Lung microvascular endothelial cell (primary cell): ENCODE measurements at regions not wholly inside any gene's neighbourhood (a gene's known extent, or its start where the extent isn't known, plus 50 kb on each side); places are given as distances from the start of the nearest gene placed in this dataset.
A peak's percentile ranks its signal among the peaks of the same experiment; 100 is the strongest.
"Not testable (repeated sequence)": the region's sequence is repeated elsewhere in the genome, so short reads cannot be mapped to it uniquely, and the experiment has no call there.

Experiments
- DNase-seq, 2 donors: peaks; one replicate each; pipeline versions ENCODE4 v3.0.0 to v3.0.0-alpha.2; 2010; ENCODE audit warnings: low read depth in 2 of 2

DNA sequence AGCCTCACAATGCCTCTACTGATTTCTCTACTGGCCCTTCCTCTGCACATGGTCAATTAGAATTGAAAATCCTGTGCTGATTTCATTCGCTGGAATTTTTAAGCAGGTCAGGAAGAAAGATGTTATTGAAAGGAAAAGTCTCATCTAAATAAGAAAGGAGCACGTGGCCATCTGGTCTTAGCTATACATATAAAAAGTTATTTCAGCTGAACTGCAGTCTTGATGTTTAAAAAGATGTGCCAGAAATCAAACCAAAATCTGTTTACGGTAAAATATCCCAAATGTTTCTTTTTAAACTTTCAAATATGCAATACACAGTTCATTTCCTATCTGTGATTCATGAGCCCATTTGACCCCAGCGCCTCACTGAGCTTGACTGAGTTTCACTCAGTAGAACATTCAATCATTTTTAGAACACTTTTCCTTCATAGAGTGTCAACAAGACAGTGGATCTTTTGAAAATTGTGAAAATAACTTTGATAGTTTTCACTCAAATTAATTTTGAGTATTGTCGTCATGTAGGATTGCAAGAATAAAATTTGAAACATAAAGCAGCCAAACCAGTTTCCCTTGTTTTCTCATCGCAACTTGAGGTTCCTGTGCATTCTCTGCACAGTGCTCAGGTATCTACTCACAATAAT lies 293.6 kb downstream of the PTPRC start:
- peak; percentile 64 to 73 for DNase-seq

- DNase-seq: no peak
Measured at GRCh38 chr1:198933515-198934222, 294.8 kb downstream of the PTPRC start.

- DNase-seq: no peak
Measured at GRCh38 chr1:198934426-198934825, 295.6 kb downstream of the PTPRC start.

DNA sequence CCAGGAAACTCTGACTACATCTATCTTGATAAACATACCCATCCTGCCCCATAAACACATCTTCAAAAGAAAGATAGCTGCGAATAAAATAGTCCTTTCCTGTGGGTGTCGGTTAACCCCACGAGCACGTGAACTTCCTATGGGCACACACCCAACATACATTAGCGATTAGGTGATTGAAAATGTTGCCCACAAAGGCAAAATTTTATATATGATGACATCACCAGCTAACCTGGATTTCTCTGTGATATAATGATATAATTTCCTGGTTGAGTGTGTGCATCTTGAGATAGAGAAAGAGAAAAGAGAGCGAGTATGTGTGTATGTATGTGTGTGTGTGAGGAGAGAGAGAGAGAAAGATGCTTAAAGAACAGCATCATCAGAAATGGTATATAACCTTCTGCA lies 296.1 kb downstream of the PTPRC start:
- peak; percentile 77 to 90 for DNase-seq

DNA sequence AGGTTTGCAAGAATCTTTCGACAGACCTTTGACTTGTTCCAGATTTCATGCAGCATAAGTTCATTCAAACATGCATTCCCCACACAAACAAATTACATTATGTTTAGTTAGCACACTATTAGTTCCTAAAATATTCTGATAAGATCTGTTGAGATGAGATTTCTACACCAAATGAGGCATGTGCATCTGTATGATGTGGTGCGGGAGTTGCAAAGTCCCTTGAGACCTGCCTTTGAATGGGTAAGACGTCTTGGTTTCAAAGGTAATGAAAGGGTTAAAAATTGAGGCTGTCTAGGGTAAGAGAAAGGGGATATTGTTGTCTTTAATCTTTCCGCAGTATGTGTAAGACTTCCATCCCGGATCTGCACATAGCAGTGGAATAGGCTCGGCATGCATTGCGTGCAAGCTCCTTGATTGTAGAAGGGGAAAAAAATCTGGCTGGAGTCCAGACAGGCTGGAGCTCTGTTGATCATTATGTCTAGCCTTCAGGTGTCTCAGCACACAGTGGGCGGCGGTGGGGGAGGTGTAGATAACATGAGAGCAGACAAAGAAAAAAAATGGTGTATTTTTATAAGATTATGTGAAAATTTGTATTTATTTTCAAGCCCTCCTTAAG lies 296.6 kb downstream of the PTPRC start:
- DNase-seq: peak; percentile 83 to 99

- peak; percentile 50 to 67 for DNase-seq
Measured at GRCh38 chr1:198936371-198937083, 297.7 kb downstream of the PTPRC start.

DNA sequence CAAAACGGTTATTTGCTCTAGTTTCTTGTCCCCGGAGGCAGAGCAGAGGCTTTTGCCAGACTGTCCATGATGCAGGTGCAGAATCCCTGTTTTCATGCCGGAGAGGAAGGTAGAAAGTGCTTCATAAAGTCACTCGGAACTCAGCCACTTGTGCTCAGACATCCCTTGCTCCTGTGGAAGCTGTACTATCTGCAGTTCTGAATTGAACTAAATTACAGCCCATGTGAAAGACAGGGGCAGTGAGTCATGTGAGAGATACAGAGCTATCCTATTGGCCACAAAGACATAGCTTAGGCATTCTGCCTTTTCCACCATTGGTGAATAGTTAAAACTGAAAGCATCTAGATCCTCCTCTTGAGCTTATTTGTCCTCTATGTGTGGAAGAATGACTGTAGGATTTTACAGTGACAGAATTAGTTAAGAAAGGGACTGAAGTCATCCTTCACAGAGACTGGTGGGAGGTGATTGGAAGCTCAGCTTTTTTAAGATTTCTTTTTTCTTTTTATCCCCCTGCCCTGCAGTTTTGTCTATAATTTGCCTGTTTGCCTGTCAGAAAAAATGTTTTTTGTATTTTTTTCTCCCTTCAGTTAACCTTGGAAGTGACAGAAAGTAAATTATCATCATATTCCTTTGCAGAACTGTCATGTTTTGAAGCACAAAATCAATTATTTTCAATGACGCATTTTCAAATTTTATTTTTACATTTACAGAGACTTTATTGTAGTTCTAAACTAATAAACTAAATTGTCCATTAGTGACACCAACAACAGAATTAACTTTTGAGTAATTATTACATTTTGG lies 298.6 kb downstream of the PTPRC start:
- peak; percentile 91 to 98 for DNase-seq

- no peak for DNase-seq
Measured at GRCh38 chr1:198939286-198939685, 300.4 kb downstream of the PTPRC start.

DNA sequence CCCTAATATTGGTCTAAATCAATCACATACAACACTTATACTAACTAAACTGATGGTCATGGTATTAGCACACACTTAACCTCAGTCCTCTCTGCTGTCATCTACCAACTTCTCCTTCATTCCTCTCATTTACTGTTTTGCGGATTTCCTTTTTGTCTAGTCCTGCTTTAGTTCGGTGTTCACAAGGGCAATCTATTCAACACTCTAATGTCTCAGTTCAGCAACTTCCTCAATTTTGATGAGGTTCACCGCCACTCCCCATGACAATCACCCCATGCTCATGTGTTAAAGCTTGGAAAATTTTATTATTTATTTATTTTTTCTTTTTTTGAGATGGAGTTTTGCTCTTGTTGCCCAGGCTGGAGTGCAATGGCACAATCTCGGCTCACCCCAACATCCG lies 301.1 kb downstream of the PTPRC start:
- no peak for DNase-seq

GRCh38 chr1:198942466-198942865 lies 303.6 kb downstream of the PTPRC start:
- no peak for DNase-seq

DNA sequence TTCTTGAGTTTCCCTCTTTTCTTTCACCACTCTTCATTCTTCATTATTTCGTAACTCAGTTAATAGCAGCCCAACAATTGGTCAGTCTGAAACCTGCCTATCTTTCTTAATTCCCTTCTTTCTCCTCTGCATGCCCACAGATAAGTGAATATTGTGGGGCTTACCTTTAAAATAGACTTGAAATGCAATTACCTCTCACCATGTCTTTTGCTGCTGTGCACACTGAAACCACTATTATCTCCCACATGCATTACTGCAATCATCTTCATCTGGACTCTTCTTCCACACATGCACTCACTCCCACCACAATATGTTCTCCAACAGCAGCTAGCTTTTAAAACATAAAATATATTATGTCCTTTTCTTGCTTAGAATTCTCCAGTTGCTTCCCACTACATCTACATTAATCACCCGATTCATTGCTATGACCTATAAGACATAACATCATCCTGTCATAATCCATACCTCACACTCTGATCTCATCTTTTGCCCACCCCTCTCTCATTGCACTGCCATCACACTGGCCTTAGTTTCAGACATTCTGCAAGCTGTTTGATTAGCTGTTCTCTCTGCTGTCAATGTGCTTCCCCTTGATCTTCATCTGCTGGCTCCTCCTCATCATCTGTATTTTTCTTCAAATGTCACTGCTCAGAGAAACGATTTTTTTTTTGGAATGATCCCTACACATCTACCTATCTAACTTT lies 304.8 kb downstream of the PTPRC start:
- no peak for DNase-seq

DNA sequence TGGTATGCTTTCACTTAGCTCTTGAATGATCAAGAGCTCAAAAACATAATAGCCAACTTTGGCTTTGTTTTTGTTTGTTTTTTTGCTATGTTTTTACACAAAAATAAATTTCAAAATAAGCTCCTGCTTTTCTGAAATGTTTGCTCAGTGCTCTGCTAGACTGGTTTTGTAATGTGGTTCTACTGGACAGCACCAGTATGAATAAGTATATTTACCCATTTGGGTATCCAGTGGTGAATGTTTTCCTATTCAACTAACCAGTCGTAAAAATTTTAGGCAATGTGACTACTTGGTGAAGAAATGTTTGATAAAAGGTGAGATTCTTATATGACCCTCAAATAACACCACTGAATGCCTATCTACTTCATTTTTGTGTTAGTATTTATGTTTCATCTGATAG lies 308.6 kb downstream of the PTPRC start:
- no peak for DNase-seq

DNA sequence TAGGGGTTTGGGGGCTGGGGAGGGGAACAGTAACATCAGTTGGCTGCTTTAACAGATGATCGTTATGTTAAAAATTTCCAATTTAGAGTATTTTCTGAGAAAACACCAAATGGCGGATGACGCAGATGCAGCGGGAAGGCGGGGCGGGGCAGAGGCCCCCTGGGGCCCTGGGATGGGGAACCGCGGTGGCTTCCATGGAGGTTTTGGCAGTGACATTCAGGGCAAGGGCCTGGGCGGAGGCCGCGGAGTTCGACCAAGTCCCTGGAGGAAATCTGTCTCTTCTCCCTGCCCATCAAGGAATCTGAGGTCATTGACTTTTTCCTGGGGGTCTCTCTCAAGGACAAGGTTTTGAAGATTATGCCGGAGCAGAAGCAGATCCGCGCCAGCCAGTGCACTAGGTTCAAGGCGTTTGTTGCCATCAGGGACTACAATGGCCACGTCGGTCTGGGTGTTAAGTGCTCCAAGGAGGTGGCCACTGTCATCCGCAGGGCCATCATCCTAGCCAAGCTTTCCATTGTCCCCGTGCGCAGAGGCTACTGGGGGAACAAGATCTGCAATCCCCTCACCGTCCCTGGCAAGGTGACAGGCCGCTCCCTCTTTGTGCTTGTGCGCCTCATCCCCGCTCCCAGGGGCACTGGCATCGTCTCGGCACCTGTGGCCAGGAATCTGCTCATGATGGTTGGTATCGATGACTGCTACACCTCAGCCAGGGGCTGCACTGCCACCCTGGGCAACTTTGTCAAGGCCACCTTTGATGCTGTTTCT lies 310.2 kb downstream of the PTPRC start:
- no peak for DNase-seq

- DNase-seq: no peak
Measured at GRCh38 chr1:198950036-198950435, 311.2 kb downstream of the PTPRC start.

DNA sequence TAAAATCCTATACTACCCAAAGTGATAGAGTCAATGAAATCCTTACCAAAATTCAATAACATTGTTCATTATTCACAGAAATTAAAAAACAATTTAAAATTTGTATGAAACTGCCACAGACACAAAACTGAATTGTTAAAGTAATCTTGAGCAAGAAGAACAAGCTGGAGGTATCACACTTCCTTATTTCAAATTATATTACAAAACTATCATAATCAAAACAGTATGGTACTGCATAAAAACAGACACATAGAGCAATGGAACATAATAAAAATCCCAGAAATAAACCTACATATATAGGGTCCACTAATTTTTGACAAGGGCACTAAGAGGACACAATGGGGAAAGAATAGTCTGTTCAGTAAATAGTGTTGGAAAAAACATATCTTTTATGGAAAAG lies 316.2 kb downstream of the PTPRC start:
- no peak for DNase-seq

DNA sequence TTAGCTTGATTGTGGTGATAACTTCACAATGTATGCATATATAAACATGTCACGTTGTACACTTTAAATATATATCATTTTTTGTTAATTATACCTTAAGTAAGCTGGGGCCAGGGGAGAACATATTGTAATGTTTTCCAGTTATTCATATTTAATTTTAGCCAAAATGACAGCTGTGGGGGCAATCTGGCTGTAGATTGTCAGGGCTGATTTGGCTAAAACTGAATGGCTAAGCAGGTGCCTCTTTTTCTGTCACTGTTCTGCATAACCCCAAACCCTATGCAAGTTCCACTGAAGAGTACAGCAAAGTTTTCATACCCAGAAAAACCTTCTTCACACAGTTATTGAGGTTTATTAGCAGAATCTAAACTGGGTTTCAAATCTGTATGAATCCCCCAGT lies 318.2 kb downstream of the PTPRC start:
- no peak for DNase-seq

DNA sequence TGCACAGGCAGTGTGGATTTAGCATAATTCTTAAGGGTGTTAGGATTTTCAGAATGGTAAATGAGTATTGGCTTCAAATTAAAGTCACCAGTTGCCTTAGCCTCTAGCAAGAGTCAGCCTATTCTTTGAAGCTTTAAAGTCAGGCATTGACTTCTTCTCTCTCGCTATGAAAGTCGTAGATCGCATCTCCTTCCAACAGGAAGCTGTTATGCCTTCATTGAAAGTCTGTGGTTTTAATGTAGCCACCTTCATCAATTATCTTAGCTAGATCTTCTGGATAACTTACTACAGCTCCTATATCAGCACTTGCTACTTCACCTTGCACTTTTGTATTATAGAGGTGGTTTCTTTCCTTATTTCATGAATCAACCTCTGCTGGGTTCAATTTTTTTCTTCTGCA lies 320.2 kb downstream of the PTPRC start:
- DNase-seq: no peak

DNA sequence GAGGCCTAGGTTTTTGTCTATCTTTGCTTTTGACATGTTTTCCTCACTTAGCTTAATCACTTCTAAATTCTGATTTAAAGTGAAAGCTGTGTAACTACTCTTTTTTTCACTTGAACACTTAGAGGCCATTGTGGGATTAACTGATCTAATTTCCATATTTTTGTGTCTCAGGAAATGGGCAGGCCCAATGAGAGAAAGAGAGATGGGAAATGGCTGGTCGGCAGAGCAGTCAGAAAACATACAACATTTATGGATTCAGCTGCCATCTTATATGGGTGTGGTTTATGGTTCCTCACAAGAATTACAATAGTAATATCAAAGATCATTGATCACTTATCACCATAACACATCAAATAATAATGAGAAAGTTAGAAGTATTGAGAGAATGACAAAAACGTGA lies 320.8 kb downstream of the PTPRC start:
- no peak for DNase-seq

DNA sequence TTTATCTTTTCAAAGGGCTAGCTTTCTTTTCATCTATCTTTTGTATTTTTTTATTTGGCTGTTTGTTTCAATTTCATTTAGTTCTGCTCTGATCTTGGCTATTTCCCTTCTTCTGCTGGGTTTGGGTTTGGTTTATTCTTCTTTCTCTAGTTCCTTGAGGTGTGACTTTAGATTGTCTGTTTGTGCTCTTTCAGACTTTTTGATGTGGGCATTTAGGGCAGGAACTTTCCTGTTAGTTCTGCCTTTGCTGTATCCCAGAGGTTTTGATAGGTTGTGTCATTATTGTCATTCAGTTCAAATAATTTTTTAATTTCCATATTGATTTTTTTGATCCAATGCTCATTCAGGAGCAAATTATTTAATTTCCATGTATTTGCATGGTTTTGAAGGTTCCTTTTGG lies 325.0 kb downstream of the PTPRC start:
- DNase-seq: not testable (repeated sequence)

DNA sequence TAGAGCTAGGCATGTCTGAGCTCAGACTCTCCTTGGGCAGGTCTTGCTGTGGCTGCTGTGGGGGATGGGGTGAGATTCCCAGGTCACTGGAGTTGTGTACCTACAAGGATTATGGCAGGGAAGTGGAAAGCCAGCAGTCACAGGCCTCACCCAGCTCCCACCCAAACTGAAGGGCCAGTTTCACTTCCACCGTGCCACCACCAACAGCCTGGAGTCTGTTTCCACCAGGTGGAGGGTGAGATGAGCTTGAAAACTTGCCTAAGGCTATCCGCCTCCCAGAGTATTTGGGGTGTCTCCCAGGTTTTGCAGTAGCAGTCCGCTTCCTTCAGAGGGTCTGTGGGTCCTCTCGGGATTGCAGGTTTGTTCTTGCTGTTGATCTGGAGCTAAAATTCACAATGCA lies 327.7 kb downstream of the PTPRC start:
- no peak for DNase-seq
